HG03575 (cell line): ENCODE measurements at regions not wholly inside any gene's neighbourhood (a gene's known extent, or its start where the extent isn't known, plus 50 kb on each side); places are given as distances from the start of the nearest gene placed in this dataset.
"Not testable (repeated sequence)": the region's sequence is repeated elsewhere in the genome, so short reads cannot be mapped to it uniquely, and the experiment has no call there.

Source experiments
- ATAC-seq: cut with Tn5 transposase; IDR thresholded peaks from one replicate; pipeline ENCODE4 v1.9.1; 2021; ENCODE audit not compliant: unreplicated experiment, insufficient number of reproducible peaks, low FRiP score; ENCODE audit errors: extremely low read depth

- ATAC-seq, result not testable (repeated sequence)
Observed at GRCh38 chr6:140147825-140148814, 773.7 kb upstream of the CITED2 start.

GRCh38 chr6:140140891-140141290, 766.4 kb upstream of the CITED2 start:
- no peak for ATAC-seq

- ATAC-seq, result no peak
Observed at GRCh38 chr6:140138311-140139010, 764.0 kb upstream of the CITED2 start.

GRCh38 chr6:140134224-140134623, 759.8 kb upstream of the CITED2 start:
- no peak for ATAC-seq

- ATAC-seq, result no peak
Observed at GRCh38 chr6:140130074-140130473, 755.6 kb upstream of the CITED2 start.

- ATAC-seq, result no peak
Observed at GRCh38 chr6:140124498-140124897, 750.0 kb upstream of the CITED2 start.

- no peak for ATAC-seq
Observed at GRCh38 chr6:140108167-140108566, 733.7 kb upstream of the CITED2 start.

GRCh38 chr6:140107216-140107615, 732.8 kb upstream of the CITED2 start:
- no peak for ATAC-seq

GRCh38 chr6:140105857-140106256, 731.4 kb upstream of the CITED2 start:
- no peak for ATAC-seq

- ATAC-seq, result no peak
Observed at GRCh38 chr6:140105241-140105640, 730.8 kb upstream of the CITED2 start.

GRCh38 chr6:140101818-140102217, 727.4 kb upstream of the CITED2 start:
- ATAC-seq, result no peak

- ATAC-seq, result no peak
Observed at GRCh38 chr6:140101367-140101766, 726.9 kb upstream of the CITED2 start.

- ATAC-seq, result no peak
Observed at GRCh38 chr6:140095532-140095931, 721.1 kb upstream of the CITED2 start.

GRCh38 chr6:140091895-140092294, 717.4 kb upstream of the CITED2 start:
- ATAC-seq, result no peak

- ATAC-seq, result no peak
Observed at GRCh38 chr6:140090871-140091270, 716.4 kb upstream of the CITED2 start.

GRCh38 chr6:140083375-140083774, 708.9 kb upstream of the CITED2 start:
- no peak for ATAC-seq

GRCh38 chr6:140082867-140083297, 708.4 kb upstream of the CITED2 start:
- no peak for ATAC-seq

- no peak for ATAC-seq
Observed at GRCh38 chr6:140079328-140079727, 704.9 kb upstream of the CITED2 start.

GRCh38 chr6:140078561-140079125, 704.2 kb upstream of the CITED2 start:
- ATAC-seq, result no peak
